B cell (primary cell): ENCODE measurements at regions not wholly inside any gene's neighbourhood (a gene's known extent, or its start where the extent isn't known, plus 50 kb on each side); places are given as distances from the start of the nearest gene placed in this dataset.

Experiments used
- ATAC-seq: fragments of 200-7000 bp; cut with Tn5 transposase; one replicate; pipeline ENCODE4 v1.10.0; 2021; ENCODE audit warnings: low read depth, mild to moderate bottlenecking, moderate number of reproducible peaks, moderate library complexity
- CTCF ChIA-PET: fragments of 350-600 bp; sonication (Branson Sonifier 250); formaldehyde crosslinking; loops from one replicate; lab custom pipeline; 2021; ENCODE audit warnings: antibody characterized with exemption, inconsistent platforms; lab: Charles Lee
- POLR2A ChIA-PET: fragments of 350-600 bp; sonication (Branson Sonifier 250); formaldehyde crosslinking; loops from one replicate; lab custom pipeline; 2021; ENCODE audit warnings: antibody characterized with exemption; lab: Charles Lee
- DNase-seq: peaks from one replicate; pipeline ENCODE4 v3.0.0; 2013
- H2AFZ ChIP-seq: 2 replicates; pipeline ENCODE4 v1.6.1; 2012; ENCODE audit warnings: mild to moderate bottlenecking, low read depth, low read length; ENCODE audit not compliant: insufficient read depth, poor library complexity, severe bottlenecking
- H3K27ac ChIP-seq, 2 donors: 1 replicate in 1 of 2; 2 replicates in 1 of 2; pipeline ENCODE4 v1.5.1; 2012 to 2013; ENCODE audit warnings: low read length in 2 of 2, mild to moderate bottlenecking in 2 of 2, moderate library complexity in 1 of 2
- H3K27me3 ChIP-seq, 4 experiments: fragments of 200-600 bp in 1 of 4; sonication (generic) in 1 of 4; replicated peaks in 1 of 4; 1 replicate in 2 of 4; 2 replicates in 2 of 4; pipeline versions ENCODE4 v1.6.1 to v1.7.0; 2013 to 2016; ENCODE audit warnings: low read length in 3 of 4, mild to moderate bottlenecking in 2 of 4, mixed read lengths in 1 of 4, moderate library complexity in 1 of 4; ENCODE audit not compliant: insufficient read depth in 4 of 4, control insufficient read depth in 3 of 4; ENCODE audit errors: control extremely low read depth in 1 of 4
- H3K36me3 ChIP-seq, 2 experiments: replicated peaks in 1 of 2; 1 replicate in 1 of 2; 2 replicates in 1 of 2; pipeline versions ENCODE4 v1.6.1 to v1.7.1; 2013; ENCODE audit warnings: low read length in 1 of 2; ENCODE audit not compliant: insufficient read depth in 2 of 2, control insufficient read depth in 1 of 2; ENCODE audit errors: control extremely low read depth in 1 of 2, extremely low read depth in 1 of 2
- H3K4me1 ChIP-seq, 2 donors: fragments of 200-600 bp in 1 of 2; sonication (generic) in 1 of 2; 1 replicate in 1 of 2; 2 replicates in 1 of 2; pipeline versions ENCODE4 v1.5.1 to v1.6.1; 2013 to 2017; ENCODE audit warnings: low read length in 2 of 2; ENCODE audit not compliant: control insufficient read depth in 2 of 2, insufficient read depth in 2 of 2
- H3K4me2 ChIP-seq: replicated peaks from 2 replicates; pipeline ENCODE3; 2012; ENCODE audit warnings: mild to moderate bottlenecking, low read depth, low read length; ENCODE audit not compliant: poor library complexity, severe bottlenecking
- H3K4me3 ChIP-seq, 5 experiments: fragments of 200-600 bp in 1 of 5; sonication (generic) in 1 of 5; 1 replicate in 3 of 5; 2 replicates in 2 of 5; pipeline versions ENCODE4 v1.5.1 to v1.7.0; 2011 to 2016; ENCODE audit warnings: low read length in 4 of 5, mild to moderate bottlenecking in 4 of 5, low read depth in 2 of 5, control low read depth in 1 of 5, moderate library complexity in 1 of 5; ENCODE audit not compliant: insufficient read depth in 1 of 5; ENCODE audit errors: control extremely low read depth in 1 of 5, extremely low read depth in 1 of 5
- H3K79me2 ChIP-seq: fragments of 200-600 bp; sonication (generic); one replicate; pipeline ENCODE4 v1.6.0; 2016; ENCODE audit warnings: low read length; ENCODE audit not compliant: control insufficient read depth, insufficient read depth
- H3K9ac ChIP-seq: fragments of 200-600 bp; sonication (generic); 2 replicates; pipeline ENCODE4 v1.6.1; 2017; ENCODE audit warnings: mild to moderate bottlenecking, low read length, moderate library complexity
- H3K9me3 ChIP-seq, 3 donors: one replicate each; pipeline versions ENCODE4 v1.6.1 to v1.7.1; 2013; ENCODE audit warnings: low read length in 2 of 3; ENCODE audit not compliant: control insufficient read depth in 2 of 3, insufficient read depth in 1 of 3; ENCODE audit errors: control extremely low read depth in 1 of 3
- H4K20me1 ChIP-seq: 2 replicates; pipeline ENCODE4 v1.6.0; 2012; ENCODE audit warnings: mild to moderate bottlenecking, low read length; ENCODE audit not compliant: insufficient read depth, control insufficient read depth, poor library complexity, severe bottlenecking
- H3K27ac Mint-ChIP-seq: one replicate; pipeline ENCODE4 v1.8.0; 2021; ENCODE audit warnings: mixed read lengths
- H3K27me3 Mint-ChIP-seq: one replicate; pipeline ENCODE4 v1.8.0; 2021; ENCODE audit warnings: mixed read lengths
- H3K4me1 Mint-ChIP-seq: one replicate; pipeline ENCODE4 v1.8.0; 2021; ENCODE audit warnings: mixed read lengths
- H3K4me3 Mint-ChIP-seq: one replicate; pipeline ENCODE4 v1.8.0; 2021; ENCODE audit warnings: mixed read lengths
- H3K9me3 Mint-ChIP-seq: one replicate; pipeline ENCODE4 v1.8.0; 2022; ENCODE audit warnings: mixed read lengths; ENCODE audit not compliant: insufficient read depth
- EZH2 ChIP-seq: IDR thresholded peaks from 2 replicates; pipeline ENCODE4 v1.6.1; 2012; ENCODE audit warnings: borderline replicate concordance, low read depth, mild to moderate bottlenecking, moderate library complexity, low read length; ENCODE audit not compliant: insufficient read depth, poor library complexity, severe bottlenecking
- WGBS: methylation state at CpG from one replicate; pipeline ENCODE4 v1.1.5; 2013; ENCODE audit warnings: missing lambda C conversion rate; ENCODE audit not compliant: insufficient coverage; 5-methylcytosine and 5-hydroxymethylcytosine counted together
- intact Hi-C: fragments of 100-400 bp; cut with micrococcal nuclease; formaldehyde crosslinking; loops from one replicate; pipeline ENCODE4 v1.10.0; 2022
- TF ChIP-seq, protein P1 (sequence below): fragments of 200-600 bp; IDR thresholded peaks from one replicate; pipeline ENCODE4 v1.8.0; 2022; ENCODE audit warnings: antibody characterized with exemption, mild to moderate bottlenecking

DNA sequence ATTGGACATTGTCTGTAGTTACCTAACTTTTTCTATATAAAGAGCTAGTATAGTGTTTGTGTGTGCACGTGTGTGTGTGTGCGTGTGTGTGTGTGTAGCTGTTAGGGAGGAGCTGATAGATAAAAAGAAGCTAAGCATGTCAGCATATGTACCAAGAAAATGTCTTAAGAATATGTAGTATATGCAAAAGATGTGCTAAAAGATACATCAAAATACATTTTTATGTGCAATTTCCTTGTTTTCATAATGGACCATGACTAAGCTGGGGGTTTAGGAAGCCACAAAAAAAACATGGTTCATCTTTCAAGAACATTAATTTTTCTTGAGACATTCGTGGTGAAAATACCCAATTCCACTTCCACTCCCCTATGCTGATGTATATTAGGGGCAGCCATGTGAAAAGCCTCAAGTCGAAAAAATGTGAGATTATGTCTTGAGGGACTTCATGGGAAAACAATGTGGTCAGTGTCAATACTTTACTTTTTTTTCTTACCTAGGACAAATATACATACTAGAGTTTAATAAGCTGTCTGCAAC is 1599.7 kb downstream of the ARAP2 start:
- no peak overlapping the region for H3K4me2 ChIP-seq
- no peak overlapping the region for H3K4me3 ChIP-seq
- POLR2A ChIA-PET: no interaction called here
- no peak for DNase-seq
- no peak for TF ChIP-seq EZH2
- TF ChIP-seq, protein P1, sequence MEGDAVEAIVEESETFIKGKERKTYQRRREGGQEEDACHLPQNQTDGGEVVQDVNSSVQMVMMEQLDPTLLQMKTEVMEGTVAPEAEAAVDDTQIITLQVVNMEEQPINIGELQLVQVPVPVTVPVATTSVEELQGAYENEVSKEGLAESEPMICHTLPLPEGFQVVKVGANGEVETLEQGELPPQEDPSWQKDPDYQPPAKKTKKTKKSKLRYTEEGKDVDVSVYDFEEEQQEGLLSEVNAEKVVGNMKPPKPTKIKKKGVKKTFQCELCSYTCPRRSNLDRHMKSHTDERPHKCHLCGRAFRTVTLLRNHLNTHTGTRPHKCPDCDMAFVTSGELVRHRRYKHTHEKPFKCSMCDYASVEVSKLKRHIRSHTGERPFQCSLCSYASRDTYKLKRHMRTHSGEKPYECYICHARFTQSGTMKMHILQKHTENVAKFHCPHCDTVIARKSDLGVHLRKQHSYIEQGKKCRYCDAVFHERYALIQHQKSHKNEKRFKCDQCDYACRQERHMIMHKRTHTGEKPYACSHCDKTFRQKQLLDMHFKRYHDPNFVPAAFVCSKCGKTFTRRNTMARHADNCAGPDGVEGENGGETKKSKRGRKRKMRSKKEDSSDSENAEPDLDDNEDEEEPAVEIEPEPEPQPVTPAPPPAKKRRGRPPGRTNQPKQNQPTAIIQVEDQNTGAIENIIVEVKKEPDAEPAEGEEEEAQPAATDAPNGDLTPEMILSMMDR: no peak
- H3K9ac ChIP-seq: no peak overlapping the region
- no peak overlapping the region for H3K27ac ChIP-seq
- H3K36me3 ChIP-seq: no peaks in the 10 kb centered on the region
- H3K9me3 ChIP-seq: peaks cover 0 to 9% (median 0%) of the 10 kb centered on the region in 3 donors
- H4K20me1 ChIP-seq: no peaks in the 10 kb centered on the region
- Mint-ChIP-seq H3K27me3 (no peaks in the 10 kb centered on the region), H3K4me1 (no peaks in the 10 kb centered on the region), H3K9me3 (peaks cover 6% of the 10 kb centered on the region), H3K27ac (no peak overlapping the region), H3K4me3 (no peak overlapping the region)
- WGBS: no CpG with 5 or more reads among the region's 4 CpGs
- no peaks in the 10 kb centered on the region for H3K27me3 ChIP-seq
- H2AFZ ChIP-seq: no peak overlapping the region
- intact Hi-C loops: no loop called here
- no peaks in the 10 kb centered on the region for H3K79me2 ChIP-seq
- CTCF ChIA-PET: no interaction called here
- H3K4me1 ChIP-seq: no peaks in the 10 kb centered on the region
- ATAC-seq: no peak

DNA sequence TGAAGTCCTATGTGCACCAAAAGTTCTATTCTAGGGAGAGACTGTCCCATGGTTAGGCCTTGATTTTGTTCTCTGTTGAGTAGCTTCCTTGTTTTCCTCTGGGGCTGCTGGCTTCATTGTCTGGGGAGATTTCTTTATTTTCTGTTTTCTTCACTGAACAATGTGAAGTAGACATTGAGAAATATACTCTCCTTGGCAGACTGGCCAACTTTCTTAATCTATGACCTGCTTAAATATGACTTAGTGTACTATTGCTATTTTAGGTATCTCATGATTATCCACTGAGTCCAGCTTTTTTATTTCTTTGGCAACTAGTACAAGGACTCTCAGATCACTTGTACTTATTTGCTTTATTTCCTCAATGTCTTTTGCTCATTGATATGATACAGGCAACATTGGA is 1594.6 kb downstream of the ARAP2 start:
- Histone ChIP-seq H3K79me2 (no peaks in the 10 kb centered on the region), H3K27me3 (no peaks in the 10 kb centered on the region), H3K9ac (no peak overlapping the region), H2AFZ (no peak overlapping the region), H4K20me1 (no peaks in the 10 kb centered on the region), H3K9me3 (peaks cover 0 to 7% (median 0%) of the 10 kb centered on the region in 3 donors), H3K4me1 (no peaks in the 10 kb centered on the region), H3K4me3 (no peak overlapping the region), H3K27ac (no peak overlapping the region), H3K4me2 (no peak overlapping the region), H3K36me3 (no peaks in the 10 kb centered on the region)
- no peak overlapping the region for H3K27ac Mint-ChIP-seq
- intact Hi-C loops: no loop called here
- no peaks in the 10 kb centered on the region for H3K27me3 Mint-ChIP-seq
- ChIA-PET CTCF (no interaction called here), POLR2A (no interaction called here)
- H3K4me3 Mint-ChIP-seq: no peak overlapping the region
- DNase-seq (no peak), ATAC-seq (no peak)
- no peaks in the 10 kb centered on the region for H3K9me3 Mint-ChIP-seq
- TF ChIP-seq, protein P1: no peak
- no peak for TF ChIP-seq EZH2
- H3K4me1 Mint-ChIP-seq: no peaks in the 10 kb centered on the region
